Breast epithelium (tissue), 4 donors: ENCODE measurements at regions not wholly inside any gene's neighbourhood (a gene's known extent, or its start where the extent isn't known, plus 50 kb on each side); places are given as distances from the start of the nearest gene placed in this dataset.

ENCODE experiments used
- DNase-seq, 2 donors: peaks; one replicate each; pipeline ENCODE4 v3.0.0-alpha.2; 2019; ENCODE audit warnings: low spot score in 2 of 2
- H3K27ac ChIP-seq, 2 donors: fragments of 200-600 bp; sonication (generic) in 1 of 2; one replicate each; pipeline ENCODE4 v1.5.1; 2016 to 2019; ENCODE audit warnings: mild to moderate bottlenecking in 1 of 2
- H3K27me3 ChIP-seq, 2 donors: fragments of 200-600 bp; sonication (generic) in 1 of 2; one replicate each; pipeline versions ENCODE4 v1.5.1 to v1.6.0; 2017 to 2019; ENCODE audit warnings: control low read depth in 1 of 2, mild to moderate bottlenecking in 1 of 2
- H3K36me3 ChIP-seq: fragments of 200-600 bp; one replicate; pipeline ENCODE4 v1.5.1; 2019
- H3K4me1 ChIP-seq, 2 donors: fragments of 200-600 bp; sonication (generic); one replicate each; pipeline ENCODE4 v1.5.1; 2016 to 2019; ENCODE audit warnings: control low read depth in 1 of 2
- H3K4me3 ChIP-seq, 3 donors: fragments of 200-600 bp; sonication (generic); 1 replicate in 2 of 3; 2 replicates in 1 of 3; pipeline ENCODE4 v1.5.1; 2016 to 2019; ENCODE audit warnings: mild to moderate bottlenecking in 3 of 3, moderate library complexity in 2 of 3
- H3K9me3 ChIP-seq, 2 donors: fragments of 200-600 bp; sonication (generic) in 1 of 2; one replicate each; pipeline ENCODE4 v1.5.1; 2016 to 2019; ENCODE audit warnings: control low read depth in 1 of 2
- POLR2A ChIP-seq: fragments of 450-650 bp; IDR thresholded peaks from one replicate; pipeline ENCODE4 v1.6.1; 2016; ENCODE audit warnings: antibody characterized with exemption, mild to moderate bottlenecking, moderate library complexity
- POLR2AphosphoS5 ChIP-seq, 3 donors: sonication (generic); formaldehyde crosslinking; IDR thresholded peaks; one replicate each; pipeline ENCODE4 v1.6.1; 2017; ENCODE audit warnings: antibody characterized with exemption in 3 of 3
- intact Hi-C: fragments of 100-400 bp; cut with DNase I; formaldehyde crosslinking; loops from one replicate; pipeline ENCODE4 v1.15.1; 2023; ENCODE audit warnings: low total_unique reads
- TF ChIP-seq, protein P1 (sequence below), 3 donors: fragments of 450-650 bp; IDR thresholded peaks; one replicate each; pipeline ENCODE4 v1.5.1; 2016 to 2017; ENCODE audit warnings: antibody characterized with exemption in 3 of 3, mild to moderate bottlenecking in 3 of 3, moderate library complexity in 3 of 3

- no peak for DNase-seq
- intact Hi-C loops = no loop called here
- no peaks in the 10 kb centered on the region for H3K36me3 ChIP-seq
- no peaks in the 10 kb centered on the region for H3K4me1 ChIP-seq
- TF ChIP-seq, protein P1, sequence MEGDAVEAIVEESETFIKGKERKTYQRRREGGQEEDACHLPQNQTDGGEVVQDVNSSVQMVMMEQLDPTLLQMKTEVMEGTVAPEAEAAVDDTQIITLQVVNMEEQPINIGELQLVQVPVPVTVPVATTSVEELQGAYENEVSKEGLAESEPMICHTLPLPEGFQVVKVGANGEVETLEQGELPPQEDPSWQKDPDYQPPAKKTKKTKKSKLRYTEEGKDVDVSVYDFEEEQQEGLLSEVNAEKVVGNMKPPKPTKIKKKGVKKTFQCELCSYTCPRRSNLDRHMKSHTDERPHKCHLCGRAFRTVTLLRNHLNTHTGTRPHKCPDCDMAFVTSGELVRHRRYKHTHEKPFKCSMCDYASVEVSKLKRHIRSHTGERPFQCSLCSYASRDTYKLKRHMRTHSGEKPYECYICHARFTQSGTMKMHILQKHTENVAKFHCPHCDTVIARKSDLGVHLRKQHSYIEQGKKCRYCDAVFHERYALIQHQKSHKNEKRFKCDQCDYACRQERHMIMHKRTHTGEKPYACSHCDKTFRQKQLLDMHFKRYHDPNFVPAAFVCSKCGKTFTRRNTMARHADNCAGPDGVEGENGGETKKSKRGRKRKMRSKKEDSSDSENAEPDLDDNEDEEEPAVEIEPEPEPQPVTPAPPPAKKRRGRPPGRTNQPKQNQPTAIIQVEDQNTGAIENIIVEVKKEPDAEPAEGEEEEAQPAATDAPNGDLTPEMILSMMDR (IDR thresholded peaks at IDR 0.05) = no peak
- TF ChIP-seq POLR2A (no peak), POLR2AphosphoS5 (IDR thresholded peaks at IDR 0.05) (no peak)
- H3K4me3 ChIP-seq = no peak overlapping the region
- H3K27ac ChIP-seq = no peak overlapping the region
- H3K9me3 ChIP-seq = peaks cover 0 to 7% of the 10 kb centered on the region in 2 donors
- H3K27me3 ChIP-seq = no peaks in the 10 kb centered on the region
Observed at GRCh38 chr4:60315586-60315985, 884.5 kb upstream of the ADGRL3 start.

DNA sequence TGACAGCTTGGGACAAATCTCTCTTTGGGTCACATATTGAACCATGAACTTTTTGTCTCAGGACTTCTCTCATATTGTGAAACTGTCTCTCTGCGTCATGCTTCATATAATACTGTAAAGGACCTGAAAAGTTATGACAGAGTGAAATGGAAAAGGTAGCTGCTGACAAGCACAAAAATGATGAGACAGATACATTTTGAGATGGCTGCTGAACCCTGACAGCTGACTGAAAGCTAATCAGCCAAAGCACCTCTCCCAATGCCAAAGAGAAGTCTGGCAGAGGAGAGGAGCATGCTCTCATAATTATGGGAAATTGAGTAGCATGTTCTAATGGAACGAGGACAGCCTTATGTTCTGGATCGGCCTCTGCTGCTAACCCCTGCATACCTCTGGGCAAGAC lies 873.4 kb upstream of the ADGRL3 start:
- Histone ChIP-seq H3K4me1 (no peaks in the 10 kb centered on the region), H3K36me3 (no peaks in the 10 kb centered on the region), H3K27me3 (no peaks in the 10 kb centered on the region), H3K9me3 (no peaks in the 10 kb centered on the region), H3K27ac (no peak overlapping the region), H3K4me3 (no peak overlapping the region)
- TF ChIP-seq, protein P1 (IDR thresholded peaks at IDR 0.05) = no peak
- no peak for TF ChIP-seq POLR2A
- no peak for DNase-seq
- intact Hi-C loops = no loop called here

- H3K27me3 ChIP-seq = no peaks in the 10 kb centered on the region
- no peak overlapping the region for H3K4me3 ChIP-seq
- no peak overlapping the region for H3K27ac ChIP-seq
- H3K4me1 ChIP-seq = no peaks in the 10 kb centered on the region
- no peaks in the 10 kb centered on the region for H3K9me3 ChIP-seq
- intact Hi-C loops = no loop called here
- H3K36me3 ChIP-seq = no peaks in the 10 kb centered on the region
- DNase-seq = no peak
- no peak for TF ChIP-seq POLR2AphosphoS5 (IDR thresholded peaks at IDR 0.05)
- TF ChIP-seq POLR2A = no peak
- TF ChIP-seq, protein P1 (IDR thresholded peaks at IDR 0.05) = no peak
Observed at GRCh38 chr4:60327651-60328050, 872.5 kb upstream of the ADGRL3 start.

- Histone ChIP-seq H3K27ac (no peak overlapping the region), H3K9me3 (no peaks in the 10 kb centered on the region), H3K4me1 (no peaks in the 10 kb centered on the region), H3K4me3 (no peak overlapping the region), H3K36me3 (no peaks in the 10 kb centered on the region), H3K27me3 (no peaks in the 10 kb centered on the region)
- TF ChIP-seq, protein P1 (IDR thresholded peaks at IDR 0.05) = no peak
- no peak for TF ChIP-seq POLR2AphosphoS5 (IDR thresholded peaks at IDR 0.05)
- no peak for TF ChIP-seq POLR2A
- intact Hi-C loops = no loop called here
- DNase-seq = no peak
Observed at GRCh38 chr4:60344908-60345307, 855.2 kb upstream of the ADGRL3 start.

DNA sequence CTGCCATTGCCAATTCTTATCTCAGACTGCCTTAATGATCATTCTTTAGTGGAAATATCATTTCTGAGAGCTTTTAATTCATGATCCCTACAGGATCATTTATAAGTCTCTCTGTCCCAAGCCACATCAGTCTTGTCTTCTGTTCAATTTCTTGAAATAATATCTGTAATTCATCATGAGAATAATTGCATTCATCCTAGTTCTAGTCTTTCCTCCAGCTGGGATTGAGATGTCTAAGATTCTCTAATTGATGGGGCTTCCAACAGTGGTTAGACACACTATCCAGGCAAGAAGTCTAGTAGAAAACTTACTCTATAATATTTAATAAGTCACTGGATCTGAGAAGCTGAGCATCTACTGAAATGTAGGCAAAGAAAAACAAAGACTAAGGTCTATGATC lies 854.7 kb upstream of the ADGRL3 start:
- intact Hi-C loops = no loop called here
- TF ChIP-seq POLR2AphosphoS5 (IDR thresholded peaks at IDR 0.05) (no peak), POLR2A (no peak)
- TF ChIP-seq, protein P1 (IDR thresholded peaks at IDR 0.05) = no peak
- H3K36me3 ChIP-seq = no peaks in the 10 kb centered on the region

More for the DNA sequence above, 854.7 kb upstream of the ADGRL3 start:
- Histone ChIP-seq H3K9me3 (no peaks in the 10 kb centered on the region), H3K27ac (no peak overlapping the region), H3K4me3 (no peak overlapping the region), H3K27me3 (no peaks in the 10 kb centered on the region), H3K4me1 (no peaks in the 10 kb centered on the region)
- no peak for DNase-seq
